ENCODE measurements at regions not wholly inside any gene's neighbourhood (a gene's known extent, or its start where the extent isn't known, plus 50 kb on each side); places are given as distances from the start of the nearest gene placed in this dataset.
A peak's percentile ranks its signal among the peaks of the same experiment; 100 is the strongest.

DNA sequence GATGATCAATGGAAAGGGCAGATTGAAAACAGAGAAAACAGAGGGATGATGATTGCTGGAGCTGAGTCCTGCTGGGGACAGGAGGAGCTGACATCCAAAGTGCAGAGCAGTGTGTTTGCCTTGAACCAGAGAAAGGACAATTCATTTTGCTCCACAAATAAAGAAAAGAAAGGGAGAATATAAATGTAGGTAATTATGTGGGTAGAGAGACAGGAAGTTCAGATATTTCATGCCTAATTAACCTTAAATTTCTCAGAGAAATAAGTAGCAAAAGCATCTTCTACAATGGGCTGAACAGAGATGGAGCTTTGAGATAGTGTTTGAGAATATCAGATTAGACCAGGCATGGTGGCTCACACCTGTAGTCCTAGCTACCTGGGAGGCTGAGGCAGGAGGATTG is 93.2 kb downstream of the TNFSF18 start:
- no peak for DNase-seq

DNA sequence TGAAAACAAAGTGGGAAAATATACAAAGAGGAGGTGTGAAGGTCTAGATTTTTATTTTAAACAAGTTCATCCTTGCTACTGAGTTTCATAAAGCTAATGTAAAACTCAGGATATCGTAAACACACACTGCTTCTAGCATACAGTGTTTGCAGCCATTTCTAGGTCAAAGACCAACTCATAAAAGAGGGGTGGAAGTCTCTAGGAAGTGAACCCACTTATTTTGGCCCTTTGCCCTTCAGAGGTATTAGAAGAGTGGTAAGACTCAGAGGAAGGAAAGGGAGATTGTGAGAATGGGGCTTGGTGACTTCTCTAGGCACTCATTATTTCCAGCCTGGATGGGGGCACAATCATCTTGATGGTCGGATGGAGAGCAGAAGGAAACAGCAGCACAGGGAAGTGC is 91.2 kb downstream of the TNFSF18 start:
- no peak for DNase-seq

DNA sequence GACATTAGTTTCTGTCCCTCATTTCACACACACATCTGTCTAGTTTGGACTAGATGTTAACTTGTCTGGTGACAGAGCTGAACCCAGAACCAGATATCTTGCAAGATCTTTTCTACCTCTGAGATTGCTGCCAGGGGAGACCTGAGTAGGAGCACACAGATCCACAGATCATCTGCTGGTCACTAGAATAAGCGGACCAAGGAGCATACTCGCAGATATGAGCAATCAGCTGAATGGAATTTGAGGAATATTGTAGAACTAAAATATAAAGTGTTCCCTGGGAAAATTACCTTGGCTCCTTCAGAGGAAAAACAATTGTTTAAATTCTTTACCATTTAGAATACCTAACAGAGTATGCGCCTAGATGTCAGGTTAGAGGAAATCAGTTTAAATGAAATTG is 90.7 kb downstream of the TNFSF18 start:
- peak; percentile 58 for DNase-seq

DNA sequence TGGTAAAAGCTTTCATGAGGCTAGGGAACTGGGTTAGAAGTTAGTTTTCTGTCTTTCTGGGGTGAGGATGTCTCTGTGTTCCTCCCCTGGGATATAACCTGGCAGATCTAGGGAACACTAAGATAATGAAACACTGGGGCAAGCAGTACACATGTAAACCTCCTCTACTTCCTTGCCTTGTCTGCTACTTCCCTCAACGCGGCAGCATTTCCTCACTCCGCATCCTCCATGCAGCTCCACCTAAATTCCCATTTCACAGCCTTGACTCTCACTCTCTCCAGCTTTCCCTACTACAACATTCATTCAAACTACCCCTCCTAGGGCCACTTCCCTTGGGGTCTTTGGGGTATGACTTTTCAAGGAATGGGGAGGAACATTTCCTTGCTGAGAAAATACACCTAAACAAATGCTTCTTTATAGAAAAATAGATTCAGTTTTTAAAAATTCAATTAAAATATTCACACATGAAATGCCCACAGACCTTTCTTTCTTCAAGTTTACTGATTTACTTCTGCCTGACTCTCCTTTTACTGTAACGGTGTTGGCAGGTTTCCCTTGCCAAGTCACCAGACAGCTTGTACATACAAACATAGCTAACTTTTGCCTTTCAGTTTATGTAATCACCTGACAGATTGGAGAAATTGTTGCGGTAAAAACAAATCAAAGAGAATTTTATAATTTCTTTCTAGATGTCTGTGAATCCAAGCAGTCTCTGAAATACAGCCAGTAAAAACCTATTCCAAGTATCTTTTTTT is 90.1 kb downstream of the TNFSF18 start:
- no peak for DNase-seq

DNA sequence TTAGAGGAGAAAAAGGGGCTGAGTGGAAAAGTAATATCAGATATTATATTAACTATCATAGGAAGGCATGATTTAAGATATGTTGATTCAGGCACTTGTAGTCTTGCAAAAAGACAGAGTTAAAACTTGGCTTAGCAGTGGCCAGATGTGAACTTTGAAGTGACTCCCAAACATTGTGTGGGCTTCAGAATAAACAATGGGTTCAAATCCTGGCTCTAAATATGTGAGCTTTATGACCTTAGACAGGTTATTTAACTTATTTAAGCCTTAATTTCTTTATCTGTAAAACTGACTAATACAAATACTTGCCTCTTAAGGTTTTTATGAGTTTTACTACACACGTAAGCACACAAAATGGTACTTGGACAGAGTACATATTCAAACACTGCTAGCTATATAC is 85.9 kb downstream of the TNFSF18 start:
- DNase-seq, result no peak

DNA sequence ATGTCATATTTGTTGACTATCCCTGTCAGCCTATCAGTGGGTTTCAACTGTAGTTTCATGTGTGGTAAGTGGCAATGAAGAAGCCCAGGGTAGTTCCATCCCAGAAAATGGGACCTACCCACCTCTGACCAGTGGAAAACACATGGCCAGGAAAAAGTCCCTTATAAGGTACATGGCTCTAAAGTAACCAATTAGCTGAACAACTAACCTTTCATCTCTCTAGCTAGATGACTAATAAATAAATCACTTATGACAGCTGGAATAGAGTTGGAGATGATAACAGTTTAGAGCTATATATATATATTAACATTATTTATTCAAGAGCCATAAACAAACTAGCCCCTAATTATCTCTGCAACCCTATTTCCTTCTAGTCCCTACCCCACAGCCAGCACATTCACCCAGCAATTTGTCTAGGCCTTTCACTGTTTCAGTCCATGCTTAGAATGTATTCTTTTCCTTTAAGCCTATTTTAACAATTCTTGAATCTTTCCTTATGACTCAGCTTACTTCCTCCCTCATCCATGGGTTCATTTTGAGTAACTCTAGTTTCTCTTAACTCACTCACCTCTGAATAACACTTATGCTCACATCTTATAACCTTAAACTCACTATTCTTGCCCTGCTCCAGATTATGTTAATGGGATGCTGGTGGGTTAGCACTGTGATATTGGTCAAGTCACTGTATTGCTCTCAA is 83.7 kb downstream of the TNFSF18 start:
- DNase-seq, result no peak

DNA sequence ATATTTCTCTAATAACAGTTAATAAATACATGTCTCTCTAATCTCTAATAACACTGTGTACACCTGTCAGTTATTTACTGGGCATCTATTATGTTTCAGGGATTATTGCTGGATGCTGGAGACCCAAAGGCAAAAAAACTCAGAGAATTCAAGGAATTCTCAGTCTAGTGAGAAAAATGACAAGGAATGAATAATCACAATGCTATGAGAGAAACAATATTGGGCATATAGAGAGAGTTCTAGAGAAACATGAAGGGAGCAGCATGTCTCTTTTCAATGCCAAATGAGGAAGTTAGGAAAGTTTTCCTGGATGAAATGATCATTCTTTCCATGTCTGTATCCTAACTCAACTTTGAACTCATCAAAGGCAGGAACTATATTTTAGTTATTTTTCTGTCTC is 82.8 kb downstream of the TNFSF18 start:
- DNase-seq, result no peak

DNA sequence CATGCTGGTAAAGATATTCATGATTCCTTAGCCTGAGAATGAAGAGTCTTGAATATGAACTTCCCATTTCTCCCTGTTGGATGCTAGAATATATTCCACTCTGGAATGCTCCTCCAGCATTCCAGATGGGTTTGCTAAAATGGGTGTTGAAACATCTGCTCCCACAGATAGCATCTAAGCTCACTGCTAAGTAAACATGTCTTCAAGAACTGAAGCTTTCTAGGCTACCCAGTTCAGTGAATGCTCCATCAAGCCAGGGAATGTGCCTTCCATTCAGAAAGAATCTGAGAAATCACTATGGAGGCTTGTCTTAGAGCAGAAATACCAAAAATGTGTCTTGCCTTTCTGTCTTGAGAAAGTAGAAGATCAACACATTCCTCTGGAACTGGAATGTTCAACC is 81.1 kb downstream of the TNFSF18 start:
- peak; percentile 89 for DNase-seq

DNA sequence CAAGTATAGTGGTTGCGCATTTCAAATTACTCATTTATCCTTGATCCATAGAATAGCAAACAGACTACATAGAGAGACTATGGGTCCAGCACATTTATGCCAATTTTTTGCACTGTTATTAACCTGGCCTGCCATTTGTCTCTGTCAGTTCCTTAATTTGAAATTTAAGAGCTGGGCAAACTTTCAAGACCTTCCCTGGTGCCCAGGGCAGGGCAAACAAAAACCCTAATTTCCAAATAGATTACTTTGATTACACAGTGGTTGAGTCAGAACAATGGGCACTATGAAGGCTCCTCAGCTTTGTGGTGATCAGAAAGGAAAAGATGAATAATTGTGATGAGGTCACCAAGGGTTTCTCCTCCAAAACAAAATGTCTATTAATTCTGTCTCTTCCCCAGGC is 80.6 kb downstream of the TNFSF18 start:
- DNase-seq, result no peak

DNA sequence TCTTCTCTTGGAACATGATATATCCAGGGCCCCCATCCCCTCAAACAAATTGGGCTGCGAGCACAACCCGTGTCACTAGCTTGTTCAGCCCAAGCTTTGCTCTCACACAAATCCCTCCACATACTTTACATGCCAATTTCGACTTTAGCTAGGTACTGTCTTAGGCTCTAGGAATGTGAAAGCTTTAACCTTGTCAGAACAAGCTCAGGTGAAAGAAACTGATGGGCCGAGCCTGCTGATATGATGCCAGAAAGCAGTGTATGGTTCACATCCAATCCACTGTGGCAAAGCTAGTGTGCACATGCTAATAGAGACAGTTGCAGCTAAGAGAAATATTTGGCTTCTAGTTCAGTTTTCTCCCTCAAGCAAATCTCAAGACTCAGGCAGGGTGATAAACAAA is 79.5 kb downstream of the TNFSF18 start:
- DNase-seq, result no peak

DNA sequence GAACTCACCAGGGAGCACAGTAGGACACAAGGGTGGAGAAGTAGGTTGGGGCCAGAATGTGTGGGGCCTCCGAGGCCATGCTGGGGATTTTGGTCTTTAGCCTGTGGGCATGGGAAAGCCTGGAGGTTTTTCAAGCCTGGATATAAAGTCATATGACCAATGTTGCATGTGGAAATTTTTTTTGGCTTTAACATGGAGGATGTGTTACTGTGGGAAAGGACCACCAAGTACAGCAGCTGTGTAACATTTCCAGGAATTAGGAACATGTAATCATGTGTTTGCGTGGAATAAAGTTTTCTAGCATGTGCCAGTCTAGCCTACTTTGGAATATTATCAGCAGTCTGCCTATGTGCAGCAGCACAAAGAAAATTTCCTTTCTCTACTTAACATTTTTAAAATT is 78.5 kb downstream of the TNFSF18 start:
- no peak for DNase-seq

DNA sequence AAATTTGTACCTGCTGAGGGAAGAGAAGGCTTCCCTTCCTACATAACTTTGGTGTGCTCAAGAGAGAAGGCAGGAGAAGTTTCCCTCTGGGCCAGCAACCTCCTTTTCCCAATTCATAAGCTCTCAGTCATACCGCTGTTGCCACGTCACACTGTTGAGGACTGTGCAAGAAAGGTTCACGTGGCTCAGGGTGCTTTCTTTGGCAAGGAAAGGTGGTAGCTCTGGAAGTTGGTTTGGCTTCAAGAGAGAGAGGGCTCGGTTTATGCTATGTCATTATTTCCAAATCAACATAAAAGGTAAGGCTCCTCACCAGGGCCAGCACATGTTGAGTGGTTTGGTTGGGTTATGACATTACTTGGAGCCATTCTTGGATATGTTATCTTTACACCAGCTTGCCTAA is 77.3 kb downstream of the TNFSF18 start:
- no peak for DNase-seq

DNA sequence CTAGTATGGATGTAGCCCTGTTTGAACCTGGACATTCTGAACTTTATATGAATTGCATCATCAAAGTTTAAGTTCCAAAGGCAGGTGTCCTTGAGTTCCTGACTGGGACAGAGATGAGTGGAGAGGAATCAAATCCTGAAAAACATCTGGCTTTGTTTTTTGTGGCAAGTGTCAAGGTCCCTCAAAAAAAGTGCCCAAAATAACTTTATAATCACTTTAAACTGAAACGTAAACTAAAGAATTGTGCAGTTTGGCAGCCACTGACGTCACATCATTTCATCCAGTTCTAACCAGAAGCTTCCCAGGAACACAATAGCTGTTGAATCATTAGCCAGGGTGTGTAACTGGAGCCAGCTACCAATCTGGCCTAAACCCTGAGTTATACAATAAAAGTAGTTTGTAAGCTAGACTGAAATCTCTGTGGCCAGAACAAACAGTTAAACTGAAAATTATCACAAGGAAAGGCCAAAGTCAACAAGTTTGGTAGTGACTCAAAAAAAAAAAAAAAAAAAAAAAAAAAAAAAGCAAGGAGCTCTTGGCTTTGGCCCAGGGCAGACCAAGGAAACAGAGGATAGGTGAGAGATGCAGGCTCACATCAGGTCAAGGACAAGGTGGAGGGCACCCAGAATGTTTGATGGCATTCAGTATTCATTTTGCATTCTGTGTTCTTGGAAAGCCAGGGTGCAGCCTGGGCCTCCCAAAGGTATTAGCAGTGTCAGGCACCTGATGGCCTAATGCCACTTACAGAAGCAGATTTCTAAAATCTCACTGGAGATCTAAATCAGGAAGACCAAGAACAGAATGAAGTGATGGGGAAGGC is 74.3 kb downstream of the TNFSF18 start:
- DNase-seq, result peak; percentile 61

DNA sequence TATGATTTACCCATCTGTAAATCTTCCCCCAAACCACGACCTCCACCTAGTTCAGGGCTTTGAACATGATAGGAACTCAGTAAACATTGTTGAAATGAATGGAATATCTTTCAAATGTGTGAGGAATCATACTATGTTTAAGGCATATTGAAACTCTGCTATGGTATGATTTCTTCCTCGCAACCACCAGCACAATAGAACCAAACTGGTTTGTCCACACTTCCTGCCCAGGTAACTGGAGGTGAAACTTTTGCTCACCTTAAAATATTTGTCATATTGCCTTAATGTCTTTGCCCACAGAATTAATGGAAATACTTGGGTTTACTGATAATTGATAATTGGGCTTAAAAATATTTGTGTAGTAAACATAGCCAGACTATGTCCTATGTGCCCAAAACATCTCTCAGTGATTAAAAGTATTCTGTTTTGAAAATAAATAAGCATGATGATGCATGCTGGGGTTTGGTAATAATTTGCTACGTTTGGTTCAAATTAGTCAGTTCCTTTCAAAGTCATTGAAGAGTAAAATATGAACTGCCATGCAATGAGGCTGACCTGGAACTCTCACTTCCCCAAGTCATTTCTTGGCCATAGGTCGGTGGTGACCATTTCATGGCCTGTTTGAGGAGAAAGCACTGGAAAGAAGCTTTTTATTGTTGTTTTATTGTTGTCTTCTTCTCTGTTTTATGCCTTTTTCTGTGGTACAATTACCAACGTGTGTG is 73.3 kb downstream of the TNFSF18 start:
- no peak for DNase-seq

DNA sequence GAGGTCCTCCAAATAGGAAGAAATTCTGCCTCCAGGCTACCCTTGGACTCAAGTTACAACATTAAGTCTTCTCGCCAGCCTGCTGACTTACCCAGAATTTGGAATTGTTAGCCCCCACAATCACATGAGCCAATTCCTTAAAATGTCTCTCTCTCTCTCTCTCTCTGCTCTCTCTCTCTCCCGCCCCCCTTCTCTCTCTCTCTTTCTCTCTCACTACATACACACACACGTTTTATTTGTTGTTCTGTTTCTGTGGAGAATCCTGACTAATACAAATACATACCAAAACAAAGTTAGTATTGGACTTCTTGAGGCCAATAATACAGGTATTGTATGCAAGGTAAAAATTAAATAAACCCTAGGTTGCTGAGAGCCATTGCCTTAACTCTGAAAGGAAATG is 72.1 kb downstream of the TNFSF18 start:
- DNase-seq, result no peak

DNA sequence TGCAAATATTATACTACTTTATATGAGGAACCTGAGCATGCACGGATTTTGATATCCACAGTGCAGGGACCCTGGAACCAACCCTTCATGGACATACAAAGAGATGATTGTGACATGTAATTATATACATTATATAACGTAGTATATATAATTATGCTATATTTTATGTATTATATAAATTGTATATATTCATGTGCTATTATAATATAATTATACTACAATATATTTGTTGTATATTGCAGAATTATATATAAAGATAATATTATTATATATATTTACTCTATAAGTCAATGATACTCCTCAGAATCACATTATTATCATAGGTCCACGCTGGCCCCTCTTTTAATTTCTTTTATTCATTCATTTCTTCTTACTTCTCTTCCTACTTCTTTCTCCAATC is 70.9 kb downstream of the TNFSF18 start:
- no peak for DNase-seq

DNA sequence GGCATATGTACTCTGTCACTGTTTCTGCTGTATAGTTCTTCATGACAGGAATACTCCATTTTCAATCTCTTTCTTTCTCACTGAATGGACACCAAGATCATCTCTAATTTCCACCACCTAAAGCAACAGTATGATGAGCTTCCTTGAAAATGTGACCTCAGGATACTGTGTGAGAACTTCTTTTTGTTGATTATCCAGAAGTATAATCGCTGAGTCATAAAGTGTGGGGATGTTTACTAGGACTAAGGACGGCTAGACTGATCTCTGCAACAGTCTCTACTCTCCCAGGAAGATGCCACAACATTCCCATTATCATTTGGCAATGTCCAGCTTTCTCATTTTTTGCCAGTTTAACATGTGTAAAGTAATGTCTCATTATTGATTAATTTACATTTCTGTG is 70.3 kb downstream of the TNFSF18 start:
- DNase-seq, result no peak

DNA sequence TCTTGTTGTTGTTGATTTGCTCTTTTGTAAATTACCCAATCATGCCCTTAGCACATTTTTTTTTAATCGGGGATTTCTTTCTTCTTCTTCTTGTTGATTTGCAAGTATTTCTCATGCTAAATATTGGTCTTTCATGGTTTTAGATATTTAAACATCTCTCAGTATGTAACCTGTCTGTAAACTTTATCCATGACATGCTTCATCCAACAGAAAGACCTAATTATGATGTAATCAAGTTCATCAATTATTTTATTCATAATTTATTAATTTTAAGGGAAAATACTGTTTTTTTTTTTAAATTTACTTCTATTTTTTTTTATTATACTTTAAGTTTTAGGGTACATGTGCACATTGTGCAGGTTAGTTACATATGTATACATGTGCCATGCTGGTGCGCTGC is 69.8 kb downstream of the TNFSF18 start:
- no peak for DNase-seq
